Hematopoietic multipotent progenitor cell (in vitro differentiated cells): ENCODE measurements at regions not wholly inside any gene's neighbourhood (a gene's known extent, or its start where the extent isn't known, plus 50 kb on each side); places are given as distances from the start of the nearest gene placed in this dataset.

Experiments used
- DNase-seq, 3 donors: peaks; one replicate each; pipeline ENCODE4 v3.0.0-alpha.2; 2011 to 2015; ENCODE audit warnings: low read depth in 2 of 3, low spot score in 2 of 3

- no peak for DNase-seq
Measured at GRCh38 chrX:69028761-69029120, 136.5 kb downstream of the PJA1 start.

- peak in 1 of 3 donors; percentile 46 for DNase-seq
Measured at GRCh38 chrX:69028006-69028760, 137.1 kb downstream of the PJA1 start.

GRCh38 chrX:69027181-69028005, 137.9 kb downstream of the PJA1 start:
- DNase-seq = no peak

DNA sequence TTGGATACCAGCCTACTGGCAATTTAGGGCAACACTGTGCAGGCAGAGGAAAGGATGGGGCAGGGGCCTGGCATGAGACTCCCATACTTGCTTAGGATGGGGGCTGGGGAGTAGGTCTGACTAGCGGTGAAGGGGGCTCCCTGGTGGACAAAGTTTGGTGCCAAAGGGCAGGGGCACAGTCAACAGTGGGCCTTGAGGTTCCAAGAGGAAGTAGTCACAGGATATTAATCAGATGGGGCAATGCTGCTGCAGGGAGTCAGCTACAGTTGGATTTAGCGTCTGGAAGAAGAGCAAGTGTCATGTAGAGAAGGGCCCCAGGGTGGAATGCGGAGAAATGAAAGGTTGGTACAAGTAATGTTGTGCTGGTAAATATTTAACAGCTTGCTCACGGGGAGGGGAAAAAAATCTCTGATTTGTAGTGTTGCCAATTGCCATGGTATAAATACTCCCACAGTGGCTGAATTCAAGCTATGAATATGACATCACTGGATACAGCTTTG, 139.4 kb downstream of the PJA1 start:
- no peak for DNase-seq

- DNase-seq = no peak
Measured at GRCh38 chrX:69024931-69025330, 140.3 kb downstream of the PJA1 start.

DNA sequence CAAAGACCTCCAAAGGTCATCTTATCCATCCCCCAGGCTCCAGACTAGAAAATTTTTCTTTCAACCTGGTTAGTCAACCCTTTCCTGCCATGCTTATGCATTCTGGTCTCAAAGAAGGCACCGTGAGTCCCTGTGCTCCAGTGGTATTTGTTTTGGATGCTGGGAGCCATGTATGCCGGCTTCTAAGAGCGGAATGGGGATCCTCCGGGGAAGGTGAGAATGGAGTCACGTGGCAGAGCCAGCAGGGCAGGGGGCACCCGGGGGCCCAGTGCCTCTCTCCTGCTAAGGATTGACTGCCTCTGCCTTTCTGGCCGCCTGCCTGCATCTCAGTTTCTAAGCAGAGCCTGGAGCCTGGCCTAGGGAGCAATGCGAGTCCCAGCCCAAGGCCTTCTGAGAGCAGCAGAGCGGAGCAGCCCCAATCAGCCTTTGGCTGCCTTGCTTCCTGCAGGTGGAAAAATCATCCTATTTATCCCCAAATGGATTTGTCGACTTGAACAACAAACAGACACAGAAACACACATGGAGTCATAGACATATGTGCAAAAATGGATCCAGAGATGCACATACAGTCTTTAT, 141.0 kb downstream of the PJA1 start:
- DNase-seq = no peak

GRCh38 chrX:69022430-69022829, 142.8 kb downstream of the PJA1 start:
- no peak for DNase-seq

DNA sequence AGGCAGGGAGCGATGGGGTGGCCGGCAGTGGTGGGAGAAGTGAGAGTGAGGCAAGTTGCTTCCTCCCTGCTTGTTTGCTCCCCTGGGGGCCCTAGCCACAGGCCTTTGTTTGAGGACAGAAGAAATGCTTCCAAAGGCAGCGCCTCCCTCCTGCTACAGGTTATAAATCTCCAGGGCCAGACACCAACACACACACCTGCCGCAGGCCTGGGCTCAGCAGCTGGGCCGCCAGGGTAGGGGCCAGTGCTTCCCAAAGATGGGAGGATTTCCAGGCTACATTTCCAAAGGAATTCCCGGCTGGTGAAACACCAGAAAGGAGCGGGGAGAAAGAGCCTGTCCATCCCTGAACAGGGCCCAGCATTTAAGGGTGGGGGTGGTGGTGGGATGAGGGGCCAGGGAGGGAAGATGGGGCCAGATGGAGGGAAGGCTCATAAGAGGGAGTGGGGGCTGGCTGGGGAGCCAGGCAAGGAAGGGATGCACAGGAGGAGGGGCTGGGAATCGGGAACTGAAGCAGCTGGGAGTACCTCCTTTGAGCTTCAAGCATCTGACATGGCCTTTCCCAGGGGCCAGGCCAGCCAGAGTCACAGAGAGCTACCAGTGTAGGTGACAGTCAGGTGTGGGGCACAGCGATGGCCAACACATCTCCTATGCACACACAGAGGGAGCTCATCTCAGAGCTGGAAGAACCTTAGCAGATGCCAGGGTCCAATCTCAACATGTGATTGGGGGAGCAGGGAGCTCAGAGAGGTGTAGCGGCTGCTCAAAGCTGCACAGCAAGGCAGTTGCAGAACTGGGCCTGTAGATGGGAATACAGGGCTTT, 143.9 kb downstream of the PJA1 start:
- DNase-seq = no peak

GRCh38 chrX:69020316-69020715, 144.9 kb downstream of the PJA1 start:
- DNase-seq = no peak

- no peak for DNase-seq
Measured at GRCh38 chrX:69019073-69019890, 146.0 kb downstream of the PJA1 start.

- DNase-seq = no peak
Measured at GRCh38 chrX:69018416-69019072, 146.7 kb downstream of the PJA1 start.

GRCh38 chrX:69016293-69016941, 148.8 kb downstream of the PJA1 start:
- no peak for DNase-seq

DNA sequence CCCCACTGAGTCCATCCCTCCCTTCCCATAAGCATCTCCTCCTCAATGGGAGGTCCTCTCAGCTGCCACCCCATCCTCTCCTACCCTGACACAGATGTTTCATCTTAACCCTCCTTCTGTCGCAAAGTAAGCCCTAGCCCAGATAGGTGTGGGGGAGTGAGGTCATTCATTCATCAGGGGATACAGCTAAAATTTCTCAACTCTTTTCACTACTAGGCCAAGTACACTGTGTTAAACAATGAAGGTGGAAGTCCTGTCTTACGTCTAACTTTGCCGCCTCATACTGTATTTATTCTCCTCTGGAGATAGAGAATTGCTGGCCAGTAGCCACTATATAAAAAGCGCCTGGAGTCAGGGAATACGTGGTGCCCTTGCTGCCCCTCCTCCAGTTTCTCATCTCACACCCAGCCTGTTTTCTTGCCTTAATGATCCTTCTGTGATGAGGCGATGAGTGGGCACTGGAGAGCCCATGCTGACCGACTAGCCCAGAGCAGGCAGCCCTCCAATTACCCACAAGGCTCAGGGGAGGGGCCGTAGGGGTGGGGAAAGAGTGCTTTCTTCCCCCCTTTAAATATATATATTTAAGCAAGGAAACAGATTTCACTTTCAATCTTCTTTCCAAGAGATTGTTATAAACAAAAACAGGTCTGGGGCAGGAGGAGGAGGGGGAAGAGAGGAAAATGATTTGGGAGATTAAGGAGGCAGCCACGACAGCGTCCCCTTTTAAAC, 149.5 kb downstream of the PJA1 start:
- no peak for DNase-seq

DNA sequence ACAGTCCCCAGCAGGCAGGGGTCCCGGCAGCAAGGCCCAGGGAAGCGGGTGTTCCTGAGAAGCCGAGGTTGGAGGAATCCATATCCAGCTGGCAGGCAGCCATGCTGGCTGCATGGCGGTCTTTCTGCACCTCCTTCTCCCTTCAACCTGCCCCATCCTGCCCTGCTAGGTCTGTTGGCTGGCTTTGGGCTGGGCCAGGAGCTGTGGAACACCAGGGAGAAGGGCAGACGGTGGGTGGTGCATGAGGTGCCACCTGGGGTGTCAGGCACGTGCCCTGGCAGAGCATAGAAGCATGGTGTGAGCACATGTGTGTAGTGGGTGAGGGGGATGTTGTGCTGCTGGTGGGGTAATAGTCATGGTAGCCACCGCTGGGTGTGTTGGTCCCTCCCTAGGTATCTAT, 150.1 kb downstream of the PJA1 start:
- DNase-seq = no peak

GRCh38 chrX:69014200-69014599, 151.1 kb downstream of the PJA1 start:
- DNase-seq = no peak

DNA sequence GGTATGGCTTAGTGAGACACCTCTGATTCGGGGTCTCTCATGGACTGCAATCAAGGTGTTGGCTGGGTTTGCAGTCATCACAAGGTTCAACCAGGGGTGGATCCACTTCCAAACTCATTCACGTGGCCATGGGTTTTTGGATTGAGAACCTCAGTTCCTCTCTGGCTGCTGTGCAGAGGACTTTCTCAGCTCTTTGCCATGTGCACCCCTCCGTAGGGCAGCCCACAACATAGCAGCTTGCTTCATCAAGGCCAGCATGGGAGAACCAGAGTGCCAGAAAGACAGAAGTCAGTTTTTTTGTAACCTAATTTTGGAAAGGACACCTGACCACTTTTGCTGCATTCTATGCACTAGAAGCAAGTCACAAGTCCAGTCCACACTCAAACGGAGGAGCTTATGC, 154.9 kb downstream of the PJA1 start:
- DNase-seq = no peak

DNA sequence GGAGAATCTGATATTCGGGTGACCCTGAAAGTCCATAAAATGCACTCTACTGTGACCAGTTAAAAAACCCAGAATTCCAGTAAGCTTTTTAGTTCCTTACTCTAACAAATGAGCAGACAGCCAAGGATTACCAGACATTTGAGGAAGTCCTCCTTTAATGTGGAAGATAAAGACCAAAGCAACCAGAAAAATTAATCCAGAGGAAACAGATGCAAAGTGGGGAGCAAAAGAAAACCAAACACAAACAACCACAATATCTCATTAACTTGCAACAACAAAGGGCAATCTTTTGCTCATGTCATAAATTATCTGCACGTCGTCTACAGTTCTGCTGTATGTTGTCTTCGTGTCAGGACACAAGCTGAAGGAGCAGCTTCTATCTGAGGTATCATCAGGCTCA, 164.4 kb downstream of the PJA1 start:
- DNase-seq = peak in 2 of 3 donors; percentile 30 to 65

DNA sequence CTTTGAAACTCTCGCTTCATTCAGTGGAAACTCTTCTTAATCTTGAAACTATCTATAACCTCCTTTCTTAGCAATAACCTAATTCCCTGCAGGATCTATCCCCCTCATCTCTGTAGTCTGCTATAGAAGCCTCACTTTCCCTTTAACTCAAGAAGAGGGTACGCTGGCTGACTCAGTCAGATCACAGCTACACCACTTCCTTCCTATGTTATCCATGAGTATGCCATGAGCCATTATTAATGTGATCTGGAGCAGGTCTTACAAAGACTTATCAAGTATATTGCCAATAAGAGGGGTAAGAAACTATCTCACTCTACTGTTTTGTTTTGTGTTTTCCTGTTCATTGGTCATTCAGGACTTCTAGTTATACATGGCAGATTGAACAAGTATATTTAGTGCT, 165.3 kb downstream of the PJA1 start:
- DNase-seq = no peak
